NCI-H146 treated with DMSO at 0.1 percent for 48 hours (cell line): ENCODE measurements at regions not wholly inside any gene's neighbourhood (a gene's known extent, or its start where the extent isn't known, plus 50 kb on each side); places are given as distances from the start of the nearest gene placed in this dataset.

Source experiments
- DNase-seq: peaks from one replicate; lab custom pipeline; 2025; ENCODE audit not compliant: unreplicated experiment; lab: John Stamatoyannopoulos, UW

GRCh38 chr13:78239714-78240113 is 321.1 kb upstream of the EDNRB start:
- DNase-seq = no peak

GRCh38 chr13:78238911-78239310 is 320.3 kb upstream of the EDNRB start:
- no peak for DNase-seq

GRCh38 chr13:78228940-78229339 is 310.3 kb upstream of the EDNRB start:
- no peak for DNase-seq

- no peak for DNase-seq
Observed at GRCh38 chr13:78228211-78228610, 309.6 kb upstream of the EDNRB start.

GRCh38 chr13:78227709-78228108 is 309.1 kb upstream of the EDNRB start:
- no peak for DNase-seq

GRCh38 chr13:78215458-78216108 is 297.0 kb upstream of the EDNRB start:
- DNase-seq = no peak

GRCh38 chr13:78201411-78201810 is 282.8 kb upstream of the EDNRB start:
- DNase-seq = no peak

- DNase-seq = no peak
Observed at GRCh38 chr13:78198821-78199220, 280.2 kb upstream of the EDNRB start.

- no peak for DNase-seq
Observed at GRCh38 chr13:78198419-78198818, 279.8 kb upstream of the EDNRB start.

GRCh38 chr13:78197231-78197630 is 278.6 kb upstream of the EDNRB start:
- no peak for DNase-seq

GRCh38 chr13:78194904-78195639 is 276.4 kb upstream of the EDNRB start:
- DNase-seq = no peak

GRCh38 chr13:78193846-78194245 is 275.2 kb upstream of the EDNRB start:
- DNase-seq = no peak

GRCh38 chr13:78192716-78193115 is 274.1 kb upstream of the EDNRB start:
- no peak for DNase-seq

- DNase-seq = no peak
Observed at GRCh38 chr13:78190296-78190695, 271.7 kb upstream of the EDNRB start.

- no peak for DNase-seq
Observed at GRCh38 chr13:78187781-78188180, 269.1 kb upstream of the EDNRB start.

GRCh38 chr13:78185700-78186099 is 267.1 kb upstream of the EDNRB start:
- no peak for DNase-seq

GRCh38 chr13:78183732-78184131 is 265.1 kb upstream of the EDNRB start:
- DNase-seq = no peak

- DNase-seq = no peak
Observed at GRCh38 chr13:78182813-78183212, 264.2 kb upstream of the EDNRB start.

GRCh38 chr13:78177306-78177705 is 258.7 kb upstream of the EDNRB start:
- no peak for DNase-seq

- no peak for DNase-seq
Observed at GRCh38 chr13:78176880-78177279, 258.2 kb upstream of the EDNRB start.

GRCh38 chr13:78169386-78169785 is 250.8 kb upstream of the EDNRB start:
- no peak for DNase-seq

GRCh38 chr13:78168981-78169380 is 250.3 kb upstream of the EDNRB start:
- DNase-seq = no peak

GRCh38 chr13:78161266-78161665 is 242.6 kb upstream of the EDNRB start:
- no peak for DNase-seq
